Ishikawa (cell line): ENCODE measurements at regions not wholly inside any gene's neighbourhood (a gene's known extent, or its start where the extent isn't known, plus 50 kb on each side); places are given as distances from the start of the nearest gene placed in this dataset.

Source experiments
- CEBPB ChIP-seq: IDR thresholded peaks from 2 replicates; pipeline ENCODE4 v1.6.1; 2012
- CREB1 ChIP-seq: IDR thresholded peaks from 2 replicates; pipeline ENCODE4 v1.6.1; 2012; ENCODE audit warnings: low read depth
- EGR1 ChIP-seq: IDR thresholded peaks from 2 replicates; pipeline ENCODE4 v1.6.1; 2012
- EP300 ChIP-seq: IDR thresholded peaks from 2 replicates; pipeline ENCODE4 v1.6.1; 2012; ENCODE audit warnings: borderline replicate concordance
- FOXM1 ChIP-seq: IDR thresholded peaks from 2 replicates; pipeline ENCODE4 v1.6.1; 2012; ENCODE audit warnings: low read depth, borderline replicate concordance
- NFIC ChIP-seq: IDR thresholded peaks from 2 replicates; pipeline ENCODE4 v1.6.1; 2012
- RAD21 ChIP-seq: IDR thresholded peaks from 2 replicates; pipeline ENCODE4 v1.6.1; 2012; ENCODE audit warnings: low read depth
- TAF1 ChIP-seq: IDR thresholded peaks from 2 replicates; pipeline ENCODE4 v1.6.1; 2012; ENCODE audit warnings: low read depth, mild to moderate bottlenecking
- TCF12 ChIP-seq: IDR thresholded peaks from 2 replicates; pipeline ENCODE4 v1.6.1; 2012; ENCODE audit warnings: low read depth
- TEAD4 ChIP-seq: IDR thresholded peaks from 2 replicates; pipeline ENCODE4 v1.6.1; 2012
- YY1 ChIP-seq: IDR thresholded peaks from 2 replicates; pipeline ENCODE4 v1.6.1; 2012; ENCODE audit warnings: low read depth
- ZBTB7A ChIP-seq: IDR thresholded peaks from 2 replicates; pipeline ENCODE4 v1.6.1; 2012; ENCODE audit warnings: low read depth
- TF ChIP-seq, protein P1 (sequence below): IDR thresholded peaks from 2 replicates; pipeline ENCODE4 v1.6.1; 2012
- TF ChIP-seq, protein P2 (sequence below): IDR thresholded peaks from 2 replicates; pipeline ENCODE4 v1.6.1; 2012
- TF ChIP-seq, protein P3 (sequence below): IDR thresholded peaks from 2 replicates; pipeline ENCODE4 v1.6.1; 2012; ENCODE audit warnings: low read depth, mild to moderate bottlenecking

DNA sequence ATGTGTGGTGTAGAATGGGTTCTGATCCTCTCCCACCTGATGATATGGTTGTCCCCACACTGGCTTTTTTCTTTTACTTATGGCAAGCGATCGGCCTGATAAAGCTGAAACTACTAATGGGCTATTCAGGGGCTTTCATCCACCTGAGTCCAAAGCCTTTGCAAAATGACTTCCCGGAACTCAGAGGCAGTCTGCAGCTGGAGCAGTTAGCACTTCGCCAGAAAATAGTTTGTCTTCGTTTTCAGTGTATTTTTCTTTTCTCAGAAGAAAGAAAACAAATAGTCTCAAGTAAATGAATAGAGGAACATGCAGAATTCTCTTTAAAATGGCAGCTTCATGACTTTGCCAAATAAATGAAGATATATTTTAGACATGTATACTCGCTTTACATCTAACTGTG is 306.0 kb upstream of the ADAMTS9 start:
- no peak for TF ChIP-seq EGR1
- no peak for TF ChIP-seq YY1
- TF ChIP-seq, protein P1, sequence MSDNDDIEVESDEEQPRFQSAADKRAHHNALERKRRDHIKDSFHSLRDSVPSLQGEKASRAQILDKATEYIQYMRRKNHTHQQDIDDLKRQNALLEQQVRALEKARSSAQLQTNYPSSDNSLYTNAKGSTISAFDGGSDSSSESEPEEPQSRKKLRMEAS, result no peak
- no peak for TF ChIP-seq TEAD4
- TF ChIP-seq, protein P2, sequence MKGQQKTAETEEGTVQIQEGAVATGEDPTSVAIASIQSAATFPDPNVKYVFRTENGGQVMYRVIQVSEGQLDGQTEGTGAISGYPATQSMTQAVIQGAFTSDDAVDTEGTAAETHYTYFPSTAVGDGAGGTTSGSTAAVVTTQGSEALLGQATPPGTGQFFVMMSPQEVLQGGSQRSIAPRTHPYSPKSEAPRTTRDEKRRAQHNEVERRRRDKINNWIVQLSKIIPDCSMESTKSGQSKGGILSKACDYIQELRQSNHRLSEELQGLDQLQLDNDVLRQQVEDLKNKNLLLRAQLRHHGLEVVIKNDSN, result no peak
- TF ChIP-seq ZBTB7A, result no peak
- TF ChIP-seq, protein P3, sequence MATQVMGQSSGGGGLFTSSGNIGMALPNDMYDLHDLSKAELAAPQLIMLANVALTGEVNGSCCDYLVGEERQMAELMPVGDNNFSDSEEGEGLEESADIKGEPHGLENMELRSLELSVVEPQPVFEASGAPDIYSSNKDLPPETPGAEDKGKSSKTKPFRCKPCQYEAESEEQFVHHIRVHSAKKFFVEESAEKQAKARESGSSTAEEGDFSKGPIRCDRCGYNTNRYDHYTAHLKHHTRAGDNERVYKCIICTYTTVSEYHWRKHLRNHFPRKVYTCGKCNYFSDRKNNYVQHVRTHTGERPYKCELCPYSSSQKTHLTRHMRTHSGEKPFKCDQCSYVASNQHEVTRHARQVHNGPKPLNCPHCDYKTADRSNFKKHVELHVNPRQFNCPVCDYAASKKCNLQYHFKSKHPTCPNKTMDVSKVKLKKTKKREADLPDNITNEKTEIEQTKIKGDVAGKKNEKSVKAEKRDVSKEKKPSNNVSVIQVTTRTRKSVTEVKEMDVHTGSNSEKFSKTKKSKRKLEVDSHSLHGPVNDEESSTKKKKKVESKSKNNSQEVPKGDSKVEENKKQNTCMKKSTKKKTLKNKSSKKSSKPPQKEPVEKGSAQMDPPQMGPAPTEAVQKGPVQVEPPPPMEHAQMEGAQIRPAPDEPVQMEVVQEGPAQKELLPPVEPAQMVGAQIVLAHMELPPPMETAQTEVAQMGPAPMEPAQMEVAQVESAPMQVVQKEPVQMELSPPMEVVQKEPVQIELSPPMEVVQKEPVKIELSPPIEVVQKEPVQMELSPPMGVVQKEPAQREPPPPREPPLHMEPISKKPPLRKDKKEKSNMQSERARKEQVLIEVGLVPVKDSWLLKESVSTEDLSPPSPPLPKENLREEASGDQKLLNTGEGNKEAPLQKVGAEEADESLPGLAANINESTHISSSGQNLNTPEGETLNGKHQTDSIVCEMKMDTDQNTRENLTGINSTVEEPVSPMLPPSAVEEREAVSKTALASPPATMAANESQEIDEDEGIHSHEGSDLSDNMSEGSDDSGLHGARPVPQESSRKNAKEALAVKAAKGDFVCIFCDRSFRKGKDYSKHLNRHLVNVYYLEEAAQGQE, result no peak
- no peak for TF ChIP-seq CEBPB
- TF ChIP-seq CREB1, result no peak
- no peak for TF ChIP-seq RAD21
- TF ChIP-seq TAF1, result no peak
- TF ChIP-seq TCF12, result no peak

DNA sequence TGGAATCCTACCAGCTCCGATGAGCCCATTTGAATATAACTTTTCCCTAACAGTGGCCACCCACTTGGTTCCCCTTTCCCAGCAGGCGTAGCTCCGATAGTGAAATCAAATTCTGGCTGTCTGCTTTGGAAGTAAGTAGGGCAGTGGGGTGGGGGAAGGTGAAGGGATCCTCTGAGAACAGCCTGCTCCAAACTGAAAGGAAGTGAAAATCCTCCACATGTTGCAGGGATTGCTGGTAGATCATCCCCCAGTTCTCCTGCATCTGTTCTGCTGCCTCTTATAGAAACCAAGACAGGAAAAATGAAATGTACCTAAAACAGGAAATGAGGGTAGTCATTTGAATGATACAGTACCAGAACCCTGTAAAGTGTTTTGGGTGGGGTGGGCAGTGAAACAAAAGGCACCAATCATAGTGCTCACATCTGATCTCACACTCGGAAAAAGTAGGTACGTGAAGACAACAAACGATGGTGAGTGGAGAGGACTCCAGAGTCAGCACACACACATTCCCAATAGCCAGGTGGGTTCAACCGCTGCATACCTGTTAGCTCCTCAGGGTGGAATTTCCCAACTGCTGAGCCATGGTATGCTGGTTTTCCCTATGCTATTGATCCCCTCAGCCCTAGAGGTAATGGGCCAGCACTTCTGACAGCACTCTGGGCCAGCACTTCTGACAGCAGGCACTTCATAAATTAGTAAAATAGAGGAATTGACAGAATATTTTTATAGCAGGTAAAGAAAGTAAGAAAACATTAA is 304.9 kb upstream of the ADAMTS9 start:
- TF ChIP-seq RAD21, result no peak
- TF ChIP-seq NFIC, result no peak
- no peak for TF ChIP-seq ZBTB7A
- TF ChIP-seq TCF12, result no peak
- TF ChIP-seq FOXM1, result no peak
- TF ChIP-seq CEBPB, result no peak
- TF ChIP-seq, protein P3, result no peak
- TF ChIP-seq EP300, result no peak
- no peak for TF ChIP-seq TEAD4
- TF ChIP-seq TAF1, result no peak
- TF ChIP-seq CREB1, result no peak
- no peak for TF ChIP-seq EGR1
- TF ChIP-seq, protein P1, result no peak
- TF ChIP-seq, protein P2, result no peak
- no peak for TF ChIP-seq YY1

DNA sequence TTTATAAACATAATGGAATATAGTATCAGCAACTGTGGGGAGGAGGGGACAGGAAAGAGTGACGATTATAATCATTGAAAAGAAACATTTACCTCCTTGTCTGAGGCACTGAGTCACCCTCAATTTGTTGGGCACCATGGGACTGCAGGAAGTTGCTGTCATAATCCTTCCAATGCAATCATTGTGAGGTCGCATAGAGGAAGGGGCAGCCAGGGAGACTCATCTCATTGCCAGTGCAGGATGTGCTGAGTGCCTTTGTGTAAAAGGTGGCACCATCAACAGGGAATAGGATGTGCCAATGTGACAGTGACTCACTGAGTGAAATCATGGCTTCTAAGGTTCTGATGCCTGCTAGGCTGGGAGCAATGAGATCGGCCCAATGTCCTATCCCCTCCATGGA is 300.4 kb upstream of the ADAMTS9 start:
- no peak for TF ChIP-seq TCF12
- TF ChIP-seq EGR1, result no peak

DNA sequence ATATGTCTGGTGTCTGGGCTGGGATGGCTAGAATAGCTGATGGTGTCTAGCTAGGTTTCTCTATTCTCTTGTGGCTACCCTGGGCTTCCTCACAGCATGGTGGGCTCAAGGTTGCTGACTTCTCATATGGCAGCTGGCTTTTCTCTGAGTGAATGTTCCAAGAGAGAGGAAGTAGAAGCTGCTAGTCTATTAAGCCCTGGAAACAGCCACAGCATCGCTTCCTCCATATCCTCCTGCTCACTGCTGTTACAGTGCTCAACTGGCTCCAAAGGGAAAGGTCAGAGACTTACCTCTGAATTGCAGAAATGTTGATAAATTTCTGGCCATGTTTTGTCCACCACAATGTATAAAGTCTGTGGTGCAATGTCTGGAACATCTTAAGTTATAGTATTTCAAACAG is 299.9 kb upstream of the ADAMTS9 start:
- TF ChIP-seq TEAD4, result no peak
- TF ChIP-seq FOXM1, result no peak
- TF ChIP-seq, protein P1, result no peak
- TF ChIP-seq CEBPB, result no peak
- no peak for TF ChIP-seq EGR1
- no peak for TF ChIP-seq YY1
- TF ChIP-seq ZBTB7A, result no peak
- TF ChIP-seq, protein P2, result no peak
- no peak for TF ChIP-seq TCF12
- no peak for TF ChIP-seq CREB1
- TF ChIP-seq TAF1, result no peak
- no peak for TF ChIP-seq RAD21
- TF ChIP-seq, protein P3, result no peak
- no peak for TF ChIP-seq EP300
- TF ChIP-seq NFIC, result no peak
